NCI-H2227 (cell line): ENCODE measurements at regions not wholly inside any gene's neighbourhood (a gene's known extent, or its start where the extent isn't known, plus 50 kb on each side); places are given as distances from the start of the nearest gene placed in this dataset.
"Not testable (repeated sequence)": the region's sequence is repeated elsewhere in the genome, so short reads cannot be mapped to it uniquely, and the experiment has no call there.

ENCODE experiments used
- DNase-seq: peaks from one replicate; lab custom pipeline; 2025; ENCODE audit not compliant: unreplicated experiment; lab: John Stamatoyannopoulos, UW

DNA sequence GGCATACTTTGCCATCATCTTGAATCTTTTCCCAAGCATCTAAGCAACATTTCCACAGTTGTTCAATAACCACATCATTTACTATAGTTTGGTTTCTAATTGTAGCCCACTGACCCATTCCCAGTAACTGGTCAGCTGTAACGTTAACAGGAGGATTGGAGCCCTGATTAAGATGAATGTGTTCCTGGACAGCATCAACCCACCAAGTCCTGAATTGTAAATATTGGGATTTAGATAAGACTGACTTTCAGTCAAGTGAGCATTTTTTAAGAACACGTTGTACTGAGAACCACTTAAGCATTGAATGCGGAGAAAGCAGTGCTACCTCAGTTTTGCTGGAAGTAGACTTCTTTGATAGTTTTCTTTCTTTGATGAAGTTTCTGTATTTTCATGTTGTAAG, 53.3 kb upstream of the ARL4D start:
- not testable (repeated sequence) for DNase-seq

GRCh38 chr17:43344685-43345084, 54.1 kb upstream of the ARL4D start:
- DNase-seq = peak; percentile 14

DNA sequence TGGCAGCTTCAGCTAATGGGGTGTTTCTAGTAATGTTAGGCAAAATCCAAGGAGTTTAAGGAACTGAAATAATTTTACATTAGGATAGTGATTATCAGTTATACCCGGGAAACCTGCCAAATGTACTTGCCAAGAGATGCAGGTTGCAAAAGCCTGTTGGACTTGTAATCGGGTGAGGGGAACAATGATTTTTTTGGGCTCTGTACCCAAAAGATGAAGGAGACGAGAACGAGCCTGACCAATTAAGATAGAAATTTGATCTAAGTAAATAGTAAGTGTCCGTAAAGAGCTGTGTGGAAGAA, 56.3 kb upstream of the ARL4D start:
- DNase-seq = no peak

DNA sequence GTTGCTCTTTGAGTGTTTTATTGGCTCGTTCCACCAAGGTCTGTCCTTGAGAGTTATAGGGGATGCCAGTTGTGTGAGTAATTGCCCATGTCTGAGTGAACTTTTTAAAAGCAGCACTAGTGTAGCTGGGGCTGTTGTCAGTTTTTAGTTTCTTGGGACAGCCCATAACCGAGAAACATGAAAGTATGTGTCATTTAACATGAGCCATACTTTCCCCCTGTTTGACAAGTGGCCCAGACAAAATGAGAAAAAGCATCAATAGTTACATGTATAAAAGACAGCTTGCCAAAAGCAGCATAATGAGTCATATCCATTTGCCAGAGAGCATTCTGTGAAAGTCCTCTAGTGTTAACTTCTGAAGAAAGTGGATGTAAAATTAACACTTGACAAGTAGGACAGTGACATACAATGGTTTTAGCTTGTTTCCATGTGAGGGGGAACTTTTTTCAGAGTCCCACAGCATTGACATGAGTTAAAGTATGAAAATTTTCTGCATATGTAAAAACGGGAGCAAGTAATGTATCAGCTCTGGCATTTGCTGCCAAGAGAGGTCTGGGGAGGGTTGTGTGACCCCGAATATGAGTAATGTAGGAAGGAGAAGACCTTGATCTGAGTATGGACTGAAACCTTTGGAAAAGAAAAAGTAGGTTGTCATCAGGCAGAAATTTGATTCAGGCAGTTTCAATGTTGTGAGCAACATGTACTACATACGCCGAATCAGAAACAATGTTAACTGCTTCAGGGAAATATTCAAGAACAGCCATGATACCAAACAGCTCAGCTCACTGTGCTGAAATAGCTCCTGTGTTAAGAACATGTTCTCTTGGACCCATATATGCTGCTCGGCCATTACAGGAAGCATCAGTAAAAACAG, 56.8 kb upstream of the ARL4D start:
- no peak for DNase-seq

DNA sequence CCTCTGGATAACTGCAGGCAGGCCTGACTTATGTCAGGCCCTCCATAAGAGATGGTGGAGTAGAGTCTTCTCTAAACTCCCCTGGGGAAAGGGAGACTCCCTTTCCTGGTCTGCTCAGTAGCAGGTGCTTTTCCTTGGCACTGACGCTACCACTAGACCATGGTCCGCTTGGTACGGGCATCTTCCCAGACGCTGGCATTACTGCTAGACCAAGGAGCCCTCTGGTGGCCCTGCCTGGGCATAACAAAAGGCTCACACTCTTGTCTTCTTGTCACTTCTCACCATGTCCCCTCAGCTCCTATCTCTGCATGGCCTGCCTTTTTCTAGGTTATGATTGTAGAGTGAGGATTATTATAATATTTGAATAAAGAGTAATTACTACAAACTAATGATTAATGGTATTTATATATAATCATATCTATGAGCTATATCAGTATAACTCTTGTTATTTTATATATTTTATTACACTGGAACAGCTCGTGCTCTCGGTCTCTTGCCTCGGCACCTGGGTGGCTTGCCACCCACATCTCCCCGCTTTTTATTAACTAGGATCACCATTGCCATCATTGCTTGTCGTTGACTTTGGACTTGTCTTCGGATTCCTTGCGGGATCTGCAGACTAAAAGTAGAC, 59.8 kb upstream of the ARL4D start:
- DNase-seq = peak; percentile 72

DNA sequence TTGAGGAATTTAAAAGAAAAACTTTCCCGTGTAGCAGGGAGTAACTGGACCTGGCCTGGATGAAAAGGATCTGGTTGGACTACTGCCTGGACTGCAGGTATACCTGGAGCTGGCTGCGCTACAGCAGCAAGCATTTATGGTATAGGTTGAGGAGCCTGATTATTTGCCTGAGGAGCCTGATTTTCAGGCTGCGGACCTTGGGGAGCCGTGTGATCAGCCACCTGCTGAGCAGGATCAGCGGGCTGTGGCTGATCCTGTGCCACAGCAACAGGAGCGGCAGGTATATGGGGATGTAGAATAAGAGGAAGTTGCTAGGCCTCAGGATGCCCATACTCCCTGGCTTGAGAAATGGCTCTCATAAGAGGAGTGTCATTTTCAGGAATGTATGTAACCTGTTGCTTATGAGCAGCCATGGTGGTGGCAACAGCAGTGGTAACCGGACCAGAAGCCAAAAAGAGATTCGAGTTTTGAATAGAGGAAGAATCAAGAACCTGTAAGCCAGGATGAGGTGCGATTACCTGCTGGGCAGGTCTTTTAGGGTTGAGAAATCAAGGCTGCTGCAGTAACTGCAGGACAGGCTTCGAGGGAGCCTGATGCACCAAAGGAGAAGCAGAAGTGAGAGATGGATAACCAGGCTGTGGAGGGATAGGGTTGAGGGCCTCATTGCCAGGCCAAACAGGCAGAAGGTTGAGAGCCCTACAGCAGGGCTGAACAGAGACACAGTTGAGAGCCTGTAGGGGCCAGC, 60.9 kb upstream of the ARL4D start:
- DNase-seq = no peak

DNA sequence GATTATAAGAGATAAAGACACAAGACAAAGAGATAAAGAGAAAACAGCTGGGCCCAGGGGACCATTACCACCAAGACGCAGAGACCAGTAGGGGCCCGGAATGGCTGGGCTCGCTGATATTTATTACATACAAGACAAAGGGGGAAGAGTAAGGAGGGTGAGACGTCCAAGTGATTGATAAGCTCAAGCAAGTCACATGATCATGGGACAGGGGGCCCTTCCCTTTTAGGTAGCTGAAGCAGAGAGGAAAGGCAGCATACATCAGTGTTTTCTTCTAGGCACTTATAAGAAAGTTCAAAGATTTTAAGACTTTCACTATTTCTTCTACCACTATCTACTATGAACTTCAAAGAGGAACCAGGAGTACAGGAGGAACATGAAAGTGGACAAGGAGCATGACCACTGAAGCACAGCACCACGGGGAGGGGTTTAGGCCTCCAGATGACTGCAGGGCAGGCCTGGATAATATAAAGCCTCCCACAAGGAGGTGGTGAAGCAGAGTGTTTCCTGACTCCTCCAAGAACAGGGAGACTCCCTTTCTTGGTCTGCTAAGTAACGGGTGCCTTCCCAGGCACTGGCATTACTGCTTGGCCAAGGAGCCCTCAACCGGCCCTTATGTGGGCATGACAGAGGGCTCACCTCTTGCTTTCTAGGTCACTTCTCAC, 63.9 kb upstream of the ARL4D start:
- DNase-seq = no peak

- no peak for DNase-seq
These were observed 65.3 kb upstream of the ARL4D start for GRCh38 chr17:43333433-43333943.

- DNase-seq = no peak
These were observed 66.6 kb upstream of the ARL4D start for GRCh38 chr17:43332230-43332629.

DNA sequence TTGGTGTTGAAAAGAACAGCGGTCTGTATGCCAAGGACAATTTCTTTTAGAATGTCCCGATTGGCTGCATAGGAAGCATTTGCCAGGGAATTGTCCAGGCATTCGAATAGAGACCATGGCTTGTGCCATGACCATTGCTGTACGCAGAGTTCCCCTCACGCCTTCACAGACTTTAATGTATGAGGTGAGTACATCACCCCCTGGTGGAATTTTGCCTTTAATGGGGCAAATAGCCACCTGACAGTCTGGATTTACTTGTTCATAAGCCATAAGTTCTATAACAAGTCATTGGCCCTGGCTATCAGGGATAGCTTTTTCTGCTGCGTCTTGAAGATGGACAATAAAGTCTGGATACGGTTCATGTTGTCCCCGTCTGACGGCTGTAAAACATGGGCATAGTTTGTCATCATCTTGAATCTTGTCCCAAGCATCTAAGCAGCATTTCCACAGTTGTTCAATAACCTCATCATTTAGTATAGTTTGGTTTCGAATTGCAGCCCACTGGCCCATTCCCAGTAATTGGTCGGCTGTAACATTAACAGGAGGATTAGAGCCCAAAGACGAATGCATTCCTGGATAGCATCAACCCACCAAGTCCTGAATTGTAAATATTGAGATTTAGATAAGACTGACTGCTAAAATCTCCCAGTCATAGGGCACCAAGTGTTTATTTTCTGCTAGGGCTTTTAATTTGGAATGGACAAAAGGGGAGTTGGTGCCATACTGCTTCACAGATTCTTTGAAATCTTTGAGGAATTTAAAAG, 67.7 kb upstream of the ARL4D start:
- no peak for DNase-seq

DNA sequence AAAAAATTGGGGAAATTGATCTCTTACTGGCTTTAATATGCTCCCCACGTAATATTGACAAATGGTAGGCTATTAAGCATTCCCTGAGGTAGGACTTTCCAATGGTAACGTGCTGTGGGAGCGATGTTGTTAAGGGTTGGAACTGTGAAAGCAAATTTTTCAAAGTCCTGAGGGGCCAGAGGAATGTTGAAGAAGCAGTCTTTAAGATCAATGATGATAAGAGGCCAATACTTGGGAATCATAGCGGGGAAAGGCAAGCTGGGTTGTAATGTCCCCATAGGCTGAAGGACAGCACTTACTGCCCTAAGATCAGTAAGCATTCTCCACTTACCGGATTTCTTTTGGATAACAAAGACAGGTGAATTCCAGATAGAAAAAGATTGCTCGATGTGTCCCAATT, 69.6 kb upstream of the ARL4D start:
- DNase-seq = no peak

- DNase-seq = no peak
These were observed 70.1 kb upstream of the ARL4D start for GRCh38 chr17:43328650-43329049.

DNA sequence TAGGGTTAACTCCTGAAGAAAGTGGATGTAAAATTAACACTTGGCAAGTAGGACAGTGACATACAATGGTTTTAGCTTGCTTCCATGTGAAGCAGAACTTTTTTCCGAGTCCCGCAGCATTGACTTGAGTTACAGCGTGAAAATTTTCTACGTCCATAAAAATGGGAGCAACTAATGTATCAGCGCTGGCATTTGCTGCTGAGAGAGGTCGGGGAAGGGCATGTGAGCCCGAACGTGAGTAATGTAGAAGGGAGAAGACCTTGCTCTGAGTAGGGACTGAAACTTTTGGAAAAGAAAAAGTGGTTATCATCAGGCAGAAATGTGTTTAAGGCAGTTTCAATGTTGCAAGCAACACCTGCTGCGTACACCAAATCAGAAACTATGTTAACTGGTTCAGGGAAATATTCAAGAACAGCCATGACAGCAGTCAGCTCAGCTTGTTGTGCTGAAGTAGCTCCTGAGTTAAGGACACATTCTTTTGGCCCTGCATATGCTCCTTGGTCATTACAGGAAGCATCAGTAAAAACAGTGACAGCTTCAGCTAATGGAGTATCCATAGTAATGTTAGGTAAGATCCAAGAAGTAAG, 70.9 kb upstream of the ARL4D start:
- DNase-seq = no peak

- DNase-seq = no peak
These were observed 71.4 kb upstream of the ARL4D start for GRCh38 chr17:43327421-43327820.

- DNase-seq = no peak
These were observed 72.1 kb upstream of the ARL4D start for GRCh38 chr17:43326490-43327275.

DNA sequence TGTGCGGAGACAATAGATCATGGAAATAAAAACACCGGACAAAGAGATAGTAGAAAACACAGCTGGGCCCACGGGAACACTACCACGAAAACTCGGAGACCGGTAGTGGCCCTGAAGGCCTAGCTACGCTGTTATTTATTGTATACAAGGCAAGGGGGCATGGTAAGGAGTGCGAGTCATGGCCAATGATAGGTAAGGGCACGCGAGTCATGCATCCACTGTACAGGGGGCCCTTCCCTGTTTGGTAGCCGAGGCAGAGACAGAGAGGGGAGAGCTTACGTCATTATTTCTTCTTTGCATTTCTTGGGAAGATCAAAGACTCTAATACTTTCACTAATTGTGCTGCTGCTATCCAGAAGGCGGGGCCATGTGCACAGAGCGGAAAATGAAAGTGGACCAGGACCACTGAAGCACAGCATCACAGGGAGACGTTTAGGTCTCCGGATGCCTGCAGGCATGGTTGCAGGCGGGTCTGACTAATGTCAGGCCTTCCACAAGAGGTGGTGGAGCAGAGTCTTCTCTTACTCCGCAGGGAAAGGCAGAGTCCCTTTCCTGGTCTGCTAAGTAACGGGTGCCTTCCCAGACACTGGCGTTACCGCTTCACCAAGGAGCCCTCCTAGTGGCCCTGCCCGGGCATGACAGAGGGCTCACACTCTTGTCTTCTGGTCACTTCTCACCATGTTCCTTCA, 74.4 kb upstream of the ARL4D start:
- no peak for DNase-seq

GRCh38 chr17:43319293-43320124, 79.3 kb upstream of the ARL4D start:
- no peak for DNase-seq

DNA sequence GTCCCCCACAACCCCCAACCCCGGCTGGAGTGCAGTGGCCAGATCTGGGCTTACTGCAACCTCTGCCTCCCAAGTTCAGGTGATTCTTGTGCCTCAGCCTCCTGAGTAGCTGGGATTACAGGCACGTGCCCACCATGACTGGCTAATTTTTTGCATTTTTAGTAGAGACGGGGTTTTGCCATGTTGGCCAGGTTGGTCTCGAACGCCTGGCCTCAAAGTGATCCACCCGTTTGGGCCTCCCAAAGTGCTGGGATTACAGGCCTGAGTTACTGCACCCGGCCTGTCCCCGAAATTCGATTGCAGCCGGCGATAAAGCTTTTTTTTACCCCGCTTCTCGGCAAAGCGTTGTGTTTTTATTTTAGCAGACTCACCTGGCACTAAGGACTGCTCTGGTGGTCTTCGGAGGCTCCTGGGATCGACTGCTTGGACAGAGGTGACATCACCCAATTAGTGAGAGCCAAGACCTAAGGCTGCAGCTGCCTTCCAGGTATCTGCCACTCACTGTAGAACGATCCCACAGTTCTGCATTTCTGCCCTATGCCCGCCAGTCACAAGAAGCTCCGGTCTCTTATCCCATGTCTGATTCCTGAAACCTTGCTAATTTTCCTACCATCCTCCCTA, 82.2 kb upstream of the ARL4D start:
- no peak for DNase-seq
